GM12873 (cell line): ENCODE measurements at regions not wholly inside any gene's neighbourhood (a gene's known extent, or its start where the extent isn't known, plus 50 kb on each side); places are given as distances from the start of the nearest gene placed in this dataset.

Experiments used
- CTCF ChIP-seq: IDR thresholded peaks from 2 replicates; pipeline ENCODE4 v1.5.1; 2012; ENCODE audit warnings: low read depth, mild to moderate bottlenecking, moderate library complexity, low read length, control low read depth; ENCODE audit not compliant: insufficient read depth; ENCODE audit errors: missing control alignments

- TF ChIP-seq CTCF = no peak
Observed at GRCh38 chr12:89923091-89923490, 214.5 kb upstream of the ATP2B1 start.

GRCh38 chr12:89920866-89921265, 212.2 kb upstream of the ATP2B1 start:
- no peak for TF ChIP-seq CTCF

GRCh38 chr12:89919241-89919906, 210.7 kb upstream of the ATP2B1 start:
- TF ChIP-seq CTCF = no peak

- no peak for TF ChIP-seq CTCF
Observed at GRCh38 chr12:89918172-89918846, 209.7 kb upstream of the ATP2B1 start.

- no peak for TF ChIP-seq CTCF
Observed at GRCh38 chr12:89909753-89910152, 201.1 kb upstream of the ATP2B1 start.

GRCh38 chr12:89907659-89908058, 199.0 kb upstream of the ATP2B1 start:
- no peak for TF ChIP-seq CTCF

GRCh38 chr12:89906824-89907223, 198.2 kb upstream of the ATP2B1 start:
- no peak for TF ChIP-seq CTCF
